Keratinocyte (primary cell): ENCODE measurements at regions not wholly inside any gene's neighbourhood (a gene's known extent, or its start where the extent isn't known, plus 50 kb on each side); places are given as distances from the start of the nearest gene placed in this dataset.

Source experiments
- DNase-seq: peaks from one replicate; pipeline ENCODE4 v3.0.0-alpha.2; 2011; ENCODE audit warnings: low read depth, missing footprints, low spot score
- FAIRE-seq: peaks from 2 replicates; lab custom pipeline; 2011; peaks lifted over from hg19 to GRCh38; lab: Jason Lieb, UNC
- H2AFZ ChIP-seq: 2 replicates; pipeline ENCODE4 v1.6.0; 2012; ENCODE audit warnings: low read length, control low read depth, inconsistent platforms; ENCODE audit not compliant: control insufficient read depth
- H3K27ac ChIP-seq: 2 replicates; pipeline ENCODE4 v1.5.1; 2011; ENCODE audit warnings: low read length; ENCODE audit not compliant: control insufficient read depth, insufficient read depth
- H3K27me3 ChIP-seq: 3 replicates; pipeline ENCODE4 v1.6.0; 2011; ENCODE audit warnings: low read length; ENCODE audit not compliant: control insufficient read depth, insufficient read depth; ENCODE audit errors: extremely low read depth
- H3K36me3 ChIP-seq, 2 experiments: 2 replicates in 1 of 2; 3 replicates in 1 of 2; pipeline ENCODE4 v1.5.1; 2011; ENCODE audit warnings: low read length in 2 of 2, mild to moderate bottlenecking in 1 of 2; ENCODE audit not compliant: control insufficient read depth in 2 of 2, insufficient read depth in 2 of 2; ENCODE audit errors: extremely low read depth in 1 of 2
- H3K4me1 ChIP-seq: 3 replicates; pipeline ENCODE4 v1.5.1; 2011; ENCODE audit warnings: low read length; ENCODE audit not compliant: control insufficient read depth, insufficient read depth; ENCODE audit errors: extremely low read depth
- H3K4me2 ChIP-seq: 3 replicates; pipeline ENCODE4 v1.6.0; 2011; ENCODE audit warnings: low read depth, low read length; ENCODE audit not compliant: control insufficient read depth, insufficient read depth; ENCODE audit errors: extremely low read depth
- H3K4me3 ChIP-seq, 3 experiments: fragments of 200-600 bp in 1 of 3; sonication (generic) in 1 of 3; 2 replicates in 2 of 3; 3 replicates in 1 of 3; pipeline ENCODE4 v1.5.1; 2011 to 2016; ENCODE audit warnings: low read length in 3 of 3, mild to moderate bottlenecking in 3 of 3, control low read depth in 2 of 3, inconsistent platforms in 1 of 3, low read depth in 1 of 3, mixed read lengths in 1 of 3, mixed run types in 1 of 3, moderate library complexity in 1 of 3; ENCODE audit not compliant: control insufficient read depth in 2 of 3, insufficient read depth in 2 of 3; ENCODE audit errors: extremely low read depth in 1 of 3
- H3K79me2 ChIP-seq: 2 replicates; pipeline ENCODE4 v1.6.0; 2012; ENCODE audit warnings: low read length; ENCODE audit not compliant: control insufficient read depth, insufficient read depth
- H3K9ac ChIP-seq: 3 replicates; pipeline ENCODE4 v1.6.0; 2011; ENCODE audit warnings: low read length; ENCODE audit not compliant: control insufficient read depth, insufficient read depth; ENCODE audit errors: extremely low read depth
- H3K9me1 ChIP-seq: 3 replicates; pipeline ENCODE4 v1.6.0; 2011; ENCODE audit warnings: low read length; ENCODE audit not compliant: control insufficient read depth, insufficient read depth; ENCODE audit errors: extremely low read depth
- H3K9me3 ChIP-seq: 2 replicates; pipeline ENCODE4 v1.5.1; 2012; ENCODE audit warnings: low read depth, low read length; ENCODE audit not compliant: control insufficient read depth
- H4K20me1 ChIP-seq: 3 replicates; pipeline ENCODE4 v1.6.0; 2011; ENCODE audit warnings: low read length; ENCODE audit not compliant: control insufficient read depth, insufficient read depth; ENCODE audit errors: extremely low read depth
- EZH2 ChIP-seq: IDR thresholded peaks from one replicate; pipeline ENCODE4 v1.6.1; 2012; ENCODE audit warnings: inconsistent platforms, mild to moderate bottlenecking, low read length, moderate library complexity
- dilution Hi-C: fragments of 300-500 bp; cut with MboI; formaldehyde crosslinking; loops from one replicate; pipeline ENCODE4 v1.7.0; 2020; ENCODE audit warnings: low sequenced_read_pairs; ENCODE audit not compliant: extremely low pct_ligation_motif_present
- TF ChIP-seq, protein P1 (sequence below), 3 experiments: IDR thresholded peaks in 1 of 3; conservative IDR thresholded peaks in 1 of 3; optimal IDR thresholded peaks in 1 of 3; 2 replicates in 2 of 3; 3 replicates in 1 of 3; pipeline versions ENCODE3 to v1.5.1; 2011; ENCODE audit warnings: low read length in 3 of 3, mild to moderate bottlenecking in 3 of 3, moderate library complexity in 2 of 3, control low read depth in 1 of 3, inconsistent platforms in 1 of 3; ENCODE audit not compliant: insufficient read depth in 2 of 3; ENCODE audit errors: extremely low read depth in 1 of 3

DNA sequence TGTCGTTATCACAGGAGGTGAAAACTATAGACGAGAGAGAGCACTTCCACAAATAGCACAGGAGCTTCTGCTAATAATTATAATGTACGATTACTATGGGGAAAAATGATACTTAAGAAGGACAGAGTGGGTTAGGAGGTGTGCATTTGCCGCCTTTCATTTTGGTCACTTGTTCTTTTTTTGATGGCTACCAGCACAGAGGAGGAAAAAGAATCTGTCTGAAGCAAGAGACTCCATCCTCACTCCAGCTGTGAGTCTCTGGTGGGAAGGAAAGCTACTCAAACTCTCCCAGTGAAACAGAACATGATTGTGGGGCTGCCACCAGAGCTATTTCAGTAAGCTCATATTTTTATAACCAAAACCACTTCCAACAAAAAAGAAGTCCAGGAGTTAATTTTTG lies 270.4 kb upstream of the TMEM161B start:
- TF ChIP-seq, protein P1, sequence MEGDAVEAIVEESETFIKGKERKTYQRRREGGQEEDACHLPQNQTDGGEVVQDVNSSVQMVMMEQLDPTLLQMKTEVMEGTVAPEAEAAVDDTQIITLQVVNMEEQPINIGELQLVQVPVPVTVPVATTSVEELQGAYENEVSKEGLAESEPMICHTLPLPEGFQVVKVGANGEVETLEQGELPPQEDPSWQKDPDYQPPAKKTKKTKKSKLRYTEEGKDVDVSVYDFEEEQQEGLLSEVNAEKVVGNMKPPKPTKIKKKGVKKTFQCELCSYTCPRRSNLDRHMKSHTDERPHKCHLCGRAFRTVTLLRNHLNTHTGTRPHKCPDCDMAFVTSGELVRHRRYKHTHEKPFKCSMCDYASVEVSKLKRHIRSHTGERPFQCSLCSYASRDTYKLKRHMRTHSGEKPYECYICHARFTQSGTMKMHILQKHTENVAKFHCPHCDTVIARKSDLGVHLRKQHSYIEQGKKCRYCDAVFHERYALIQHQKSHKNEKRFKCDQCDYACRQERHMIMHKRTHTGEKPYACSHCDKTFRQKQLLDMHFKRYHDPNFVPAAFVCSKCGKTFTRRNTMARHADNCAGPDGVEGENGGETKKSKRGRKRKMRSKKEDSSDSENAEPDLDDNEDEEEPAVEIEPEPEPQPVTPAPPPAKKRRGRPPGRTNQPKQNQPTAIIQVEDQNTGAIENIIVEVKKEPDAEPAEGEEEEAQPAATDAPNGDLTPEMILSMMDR (optimal IDR thresholded peaks at IDR 0.05 in 1 of 3, IDR thresholded peaks at IDR 0.05 in 1 of 3, conservative IDR thresholded peaks at IDR 0.05 in 1 of 3; ENCODE audit: extremely low read depth in 1 of 3, insufficient read depth in 2 of 3, low read length in 3 of 3), result no peak
- dilution Hi-C loops, result no loop called here
- Histone ChIP-seq H3K79me2 (no peaks in the 10 kb centered on the region), H3K27me3 (no peaks in the 10 kb centered on the region), H4K20me1 (no peaks in the 10 kb centered on the region), H3K9me3 (no peaks in the 10 kb centered on the region), H3K9ac (no peak overlapping the region), H3K4me2 (no peak overlapping the region), H3K4me1 (no peaks in the 10 kb centered on the region), H3K9me1 (no peaks in the 10 kb centered on the region), H3K4me3 (no peak overlapping the region), H3K36me3 (no peaks in the 10 kb centered on the region), H2AFZ (no peak overlapping the region), H3K27ac (no peak overlapping the region)
- DNase-seq (no peak), FAIRE-seq (no peak)

DNA sequence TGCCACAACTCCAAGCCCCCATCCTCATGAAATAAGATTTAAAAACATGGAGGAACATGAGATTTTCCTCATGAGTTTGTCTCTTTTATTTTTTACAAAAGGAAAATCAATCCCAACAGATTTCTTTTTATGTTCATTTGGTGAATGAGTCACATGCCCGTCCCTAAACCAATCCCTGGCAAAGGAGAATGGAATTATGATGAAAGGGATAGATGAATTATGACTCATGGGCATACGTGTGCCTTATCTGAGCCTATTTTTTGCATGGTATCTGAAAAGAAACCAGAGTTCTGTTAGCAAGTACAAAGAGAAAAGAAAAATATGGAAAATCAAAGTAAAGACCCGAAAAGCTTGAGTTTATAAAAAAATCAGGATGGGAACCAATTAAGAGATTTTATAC lies 267.5 kb upstream of the TMEM161B start:
- dilution Hi-C loops, result no loop called here
- no peak overlapping the region for H2AFZ ChIP-seq
- no peak overlapping the region for H3K4me2 ChIP-seq
- H3K9me1 ChIP-seq, result no peaks in the 10 kb centered on the region
- FAIRE-seq (no peak), DNase-seq (no peak)
- no peaks in the 10 kb centered on the region for H4K20me1 ChIP-seq
- no peak overlapping the region for H3K9ac ChIP-seq
- H3K36me3 ChIP-seq, result no peaks in the 10 kb centered on the region
- H3K9me3 ChIP-seq, result no peaks in the 10 kb centered on the region
- no peaks in the 10 kb centered on the region for H3K27me3 ChIP-seq
- TF ChIP-seq, protein P1 (optimal IDR thresholded peaks at IDR 0.05 in 1 of 3, IDR thresholded peaks at IDR 0.05 in 1 of 3, conservative IDR thresholded peaks at IDR 0.05 in 1 of 3; ENCODE audit: extremely low read depth in 1 of 3, insufficient read depth in 2 of 3, low read length in 3 of 3), result no peak
- TF ChIP-seq EZH2, result no peak
- no peaks in the 10 kb centered on the region for H3K4me1 ChIP-seq
- no peak overlapping the region for H3K27ac ChIP-seq
- H3K4me3 ChIP-seq, result no peak overlapping the region
- H3K79me2 ChIP-seq, result no peaks in the 10 kb centered on the region
